Fibroblast of lung (primary cell): ENCODE measurements at regions not wholly inside any gene's neighbourhood (a gene's known extent, or its start where the extent isn't known, plus 50 kb on each side); places are given as distances from the start of the nearest gene placed in this dataset.

Experiments
- DNase-seq, 2 donors: peaks; one replicate each; pipeline versions ENCODE4 v3.0.0 to v3.0.0-alpha.2; 2010; ENCODE audit warnings: low read depth in 2 of 2
- H2AFZ ChIP-seq: 2 replicates; pipeline ENCODE4 v1.5.1; 2012; ENCODE audit warnings: low read length, control low read depth, inconsistent platforms
- H3K27ac ChIP-seq: 2 replicates; pipeline ENCODE4 v1.5.1; 2011; ENCODE audit warnings: low read length, control low read depth; ENCODE audit not compliant: insufficient read depth
- H3K27me3 ChIP-seq: 2 replicates; pipeline ENCODE4 v1.5.1; 2011; ENCODE audit warnings: mild to moderate bottlenecking, low read length; ENCODE audit not compliant: control insufficient read depth, insufficient read depth
- H3K36me3 ChIP-seq: 2 replicates; pipeline ENCODE4 v1.5.1; 2011; ENCODE audit warnings: low read length; ENCODE audit not compliant: control insufficient read depth, insufficient read depth
- H3K4me1 ChIP-seq: 2 replicates; pipeline ENCODE4 v1.5.1; 2011; ENCODE audit warnings: low read length; ENCODE audit not compliant: control insufficient read depth, insufficient read depth; ENCODE audit errors: extremely low read depth
- H3K4me2 ChIP-seq: 2 replicates; pipeline ENCODE4 v1.5.1; 2011; ENCODE audit warnings: low read length, control low read depth; ENCODE audit not compliant: insufficient read depth; ENCODE audit errors: extremely low read depth
- H3K4me3 ChIP-seq, 4 experiments: fragments of 200-600 bp in 1 of 4; sonication (generic) in 1 of 4; replicated peaks in 1 of 4; 2 replicates each; pipeline ENCODE4 v1.5.1; 2011 to 2016; ENCODE audit warnings: low read length in 4 of 4, low read depth in 3 of 4, mild to moderate bottlenecking in 3 of 4, control low read depth in 2 of 4, inconsistent platforms in 1 of 4, mixed read lengths in 1 of 4; ENCODE audit not compliant: insufficient read depth in 1 of 4; ENCODE audit errors: control extremely low read depth in 1 of 4
- H3K79me2 ChIP-seq: 2 replicates; pipeline ENCODE4 v1.5.1; 2012; ENCODE audit warnings: mild to moderate bottlenecking, low read length, inconsistent platforms; ENCODE audit not compliant: control insufficient read depth, insufficient read depth
- H3K9ac ChIP-seq: 2 replicates; pipeline ENCODE4 v1.5.1; 2011; ENCODE audit warnings: mild to moderate bottlenecking, low read length, control low read depth; ENCODE audit not compliant: insufficient read depth
- H3K9me3 ChIP-seq: 2 replicates; pipeline ENCODE4 v1.5.1; 2012; ENCODE audit warnings: low read depth, low read length; ENCODE audit not compliant: control insufficient read depth, insufficient read depth
- H4K20me1 ChIP-seq: 2 replicates; pipeline ENCODE4 v1.5.1; 2011; ENCODE audit warnings: low read length; ENCODE audit not compliant: control insufficient read depth, insufficient read depth; ENCODE audit errors: extremely low read depth
- CTCF ChIP-seq, 2 donors: IDR thresholded peaks in 1 of 2; conservative IDR thresholded peaks in 1 of 2; 1 replicate in 1 of 2; 2 replicates in 1 of 2; pipeline ENCODE4 v1.5.1; 2011 to 2012; ENCODE audit warnings: low read length in 2 of 2, control low read depth in 1 of 2, inconsistent platforms in 1 of 2, low read depth in 1 of 2, mild to moderate bottlenecking in 1 of 2
- EZH2 ChIP-seq: IDR thresholded peaks from 2 replicates; pipeline ENCODE4 v1.5.1; 2012; ENCODE audit warnings: low read length, control low read depth, mild to moderate bottlenecking; ENCODE audit errors: missing control alignments

GRCh38 chr3:10763817-10764258 is 52.2 kb upstream of the SLC6A11 start:
- H3K36me3 ChIP-seq: no peaks in the 10 kb centered on the region
- H3K27ac ChIP-seq: no peak overlapping the region
- no peak for DNase-seq
- H4K20me1 ChIP-seq: no peaks in the 10 kb centered on the region
- H2AFZ ChIP-seq: no peak overlapping the region
- no peak for TF ChIP-seq CTCF (conservative IDR thresholded peaks at IDR 0.05 in 1 of 2, IDR thresholded peaks at IDR 0.05 in 1 of 2; ENCODE audit: low read depth in 1 of 2, low read length in 2 of 2)
- TF ChIP-seq EZH2: no peak
- no peak overlapping the region for H3K4me2 ChIP-seq
- no peaks in the 10 kb centered on the region for H3K4me1 ChIP-seq
- H3K79me2 ChIP-seq: no peaks in the 10 kb centered on the region
- no peaks in the 10 kb centered on the region for H3K27me3 ChIP-seq
- no peak overlapping the region for H3K9ac ChIP-seq
- no peaks in the 10 kb centered on the region for H3K9me3 ChIP-seq
- H3K4me3 ChIP-seq: no peak overlapping the region

GRCh38 chr3:10764259-10765051 is 51.6 kb upstream of the SLC6A11 start:
- Histone ChIP-seq H3K9ac (no peak overlapping the region), H3K27me3 (no peaks in the 10 kb centered on the region), H3K36me3 (no peaks in the 10 kb centered on the region), H3K4me2 (no peak overlapping the region), H3K9me3 (no peaks in the 10 kb centered on the region), H3K27ac (no peak overlapping the region), H4K20me1 (no peaks in the 10 kb centered on the region), H3K4me1 (no peaks in the 10 kb centered on the region), H2AFZ (no peak overlapping the region), H3K4me3 (no peak overlapping the region), H3K79me2 (no peaks in the 10 kb centered on the region)
- DNase-seq: no peak
- TF ChIP-seq EZH2 (no peak), CTCF (conservative IDR thresholded peaks at IDR 0.05 in 1 of 2, IDR thresholded peaks at IDR 0.05 in 1 of 2; ENCODE audit: low read depth in 1 of 2, low read length in 2 of 2) (no peak)

- TF ChIP-seq CTCF (conservative IDR thresholded peaks at IDR 0.05 in 1 of 2, IDR thresholded peaks at IDR 0.05 in 1 of 2; ENCODE audit: low read depth in 1 of 2, low read length in 2 of 2) (no peak), EZH2 (no peak)
- no peak overlapping the region for H3K4me2 ChIP-seq
- H3K27me3 ChIP-seq: no peaks in the 10 kb centered on the region
- H4K20me1 ChIP-seq: no peaks in the 10 kb centered on the region
- no peaks in the 10 kb centered on the region for H3K36me3 ChIP-seq
- no peaks in the 10 kb centered on the region for H3K79me2 ChIP-seq
- no peak for DNase-seq
- H3K4me3 ChIP-seq: no peak overlapping the region
- H2AFZ ChIP-seq: no peak overlapping the region
- no peaks in the 10 kb centered on the region for H3K9me3 ChIP-seq
- no peak overlapping the region for H3K27ac ChIP-seq
- no peak overlapping the region for H3K9ac ChIP-seq
- H3K4me1 ChIP-seq: no peaks in the 10 kb centered on the region
Measured at GRCh38 chr3:10766049-10766705, 49.9 kb upstream of the SLC6A11 start.
